OCI-LY3 (cell line): ENCODE measurements at regions not wholly inside any gene's neighbourhood (a gene's known extent, or its start where the extent isn't known, plus 50 kb on each side); places are given as distances from the start of the nearest gene placed in this dataset.

Source experiments
- CTCF ChIP-seq: fragments of 200-600, 300-600 bp; sonication (generic); IDR thresholded peaks from 2 replicates; pipeline ENCODE4 v1.5.1; 2014; ENCODE audit warnings: antibody characterized with exemption, low read length, low read depth
- EZH2phosphoT487 ChIP-seq: fragments of 200-600 bp; shearing (Covaris generic); IDR thresholded peaks from 2 replicates; pipeline ENCODE4 v1.6.1; 2018; ENCODE audit warnings: antibody characterized with exemption, mixed run types, low read depth

- TF ChIP-seq CTCF (no peak), EZH2phosphoT487 (no peak)
These were observed 395.8 kb downstream of the CD109 start for GRCh38 chr6:74091794-74092157.
